ENCODE measurements at regions not wholly inside any gene's neighbourhood (a gene's known extent, or its start where the extent isn't known, plus 50 kb on each side); places are given as distances from the start of the nearest gene placed in this dataset.

DNA sequence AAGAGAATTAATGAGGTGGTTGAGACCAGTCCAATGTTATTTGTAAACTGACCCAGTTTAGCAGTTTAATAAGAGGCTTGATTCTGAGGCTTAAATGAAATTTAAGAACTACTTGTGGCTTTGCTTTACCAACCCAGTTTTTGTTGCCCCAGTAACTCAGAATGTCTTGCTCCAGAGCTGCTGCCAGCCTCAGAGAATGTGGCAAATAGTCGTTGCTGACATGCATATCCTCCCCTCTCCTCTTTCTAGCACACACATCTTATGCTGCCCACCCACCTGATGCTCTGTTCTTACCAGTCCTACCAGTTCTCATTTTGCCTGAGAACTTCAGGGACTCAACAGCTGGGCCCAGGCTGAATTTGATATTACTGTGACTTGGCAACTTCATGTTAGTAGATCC, 92.4 kb upstream of the TSC22D2 start:
- TF ChIP-seq TAF1 (IDR thresholded peaks at IDR 0.05; ENCODE audit: borderline replicate concordance, insufficient read depth, low read length) (no peak), POLR2AphosphoS5 (IDR thresholded peaks at IDR 0.05; ENCODE audit: low read depth, low read length) (no peak)

Measured in PFSK-1 (cell line).